Right lobe of liver (tissue), 4 donors: ENCODE measurements at regions not wholly inside any gene's neighbourhood (a gene's known extent, or its start where the extent isn't known, plus 50 kb on each side); places are given as distances from the start of the nearest gene placed in this dataset.

ENCODE experiments used
- CTCF ChIP-seq, 4 donors: fragments of 200-600 bp in 3 of 4; fragments of 450-650 bp in 1 of 4; IDR thresholded peaks; one replicate each; pipeline versions ENCODE4 v1.5.1 to v1.8.0; 2016 to 2022; ENCODE audit warnings: antibody characterized with exemption in 4 of 4, mild to moderate bottlenecking in 2 of 4
- POLR2A ChIP-seq: fragments of 450-650 bp; IDR thresholded peaks from one replicate; pipeline ENCODE4 v1.6.1; 2017; ENCODE audit warnings: antibody characterized with exemption, mild to moderate bottlenecking
- donor health status: DM: no; HTN: no; CAD: no.
- donor health status: DM: no; HTN: no; CAD: no.
- donor health status: DM: no; HTN: yes; CAD: no.

DNA sequence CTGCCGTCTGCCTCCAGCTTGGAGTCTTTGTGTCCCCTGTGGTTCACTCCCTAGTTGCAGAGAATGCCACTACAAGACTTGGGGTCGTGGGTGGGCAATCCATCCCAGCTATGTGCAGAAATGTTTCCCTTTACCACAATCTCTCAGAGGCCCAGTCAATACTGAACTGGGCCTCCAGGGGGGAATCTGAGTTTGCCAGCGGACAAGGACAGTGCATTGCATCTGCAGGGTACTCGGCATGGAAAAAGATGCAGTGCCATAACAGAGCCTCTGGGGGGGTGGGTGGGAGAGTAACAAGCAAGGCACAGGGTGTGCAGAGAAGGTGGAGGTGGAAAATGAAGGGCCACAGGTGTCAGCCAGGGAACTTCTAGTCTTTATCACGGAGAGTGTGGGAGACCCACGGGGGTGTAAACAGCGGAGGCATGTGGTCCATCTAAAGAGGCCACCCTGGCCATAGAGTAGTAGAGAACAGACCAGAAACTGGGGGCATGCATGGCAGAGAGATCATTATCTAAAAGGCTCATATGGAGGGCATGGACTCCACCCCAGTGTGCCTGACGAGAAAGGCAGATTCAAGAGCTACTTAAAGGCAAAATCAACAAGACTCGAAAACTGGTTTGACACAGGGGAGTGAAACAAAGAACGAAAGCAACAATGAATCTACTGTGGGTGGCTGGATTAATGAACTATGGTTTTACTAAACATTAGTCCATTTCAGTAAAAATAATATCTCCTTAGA lies 182.4 kb downstream of the ANXA2 start:
- TF ChIP-seq CTCF (IDR thresholded peaks at IDR 0.05) (no peak), POLR2A (no peak)
